CD4-positive, alpha-beta T cell treated with Interleukin-1 beta for 1 hour (primary cell): ENCODE measurements at regions not wholly inside any gene's neighbourhood (a gene's known extent, or its start where the extent isn't known, plus 50 kb on each side); places are given as distances from the start of the nearest gene placed in this dataset.

Experiments
- DNase-seq, 2 donors: peaks; one replicate each; pipeline ENCODE4 v3.0.0-alpha.2; 2020 to 2022

DNA sequence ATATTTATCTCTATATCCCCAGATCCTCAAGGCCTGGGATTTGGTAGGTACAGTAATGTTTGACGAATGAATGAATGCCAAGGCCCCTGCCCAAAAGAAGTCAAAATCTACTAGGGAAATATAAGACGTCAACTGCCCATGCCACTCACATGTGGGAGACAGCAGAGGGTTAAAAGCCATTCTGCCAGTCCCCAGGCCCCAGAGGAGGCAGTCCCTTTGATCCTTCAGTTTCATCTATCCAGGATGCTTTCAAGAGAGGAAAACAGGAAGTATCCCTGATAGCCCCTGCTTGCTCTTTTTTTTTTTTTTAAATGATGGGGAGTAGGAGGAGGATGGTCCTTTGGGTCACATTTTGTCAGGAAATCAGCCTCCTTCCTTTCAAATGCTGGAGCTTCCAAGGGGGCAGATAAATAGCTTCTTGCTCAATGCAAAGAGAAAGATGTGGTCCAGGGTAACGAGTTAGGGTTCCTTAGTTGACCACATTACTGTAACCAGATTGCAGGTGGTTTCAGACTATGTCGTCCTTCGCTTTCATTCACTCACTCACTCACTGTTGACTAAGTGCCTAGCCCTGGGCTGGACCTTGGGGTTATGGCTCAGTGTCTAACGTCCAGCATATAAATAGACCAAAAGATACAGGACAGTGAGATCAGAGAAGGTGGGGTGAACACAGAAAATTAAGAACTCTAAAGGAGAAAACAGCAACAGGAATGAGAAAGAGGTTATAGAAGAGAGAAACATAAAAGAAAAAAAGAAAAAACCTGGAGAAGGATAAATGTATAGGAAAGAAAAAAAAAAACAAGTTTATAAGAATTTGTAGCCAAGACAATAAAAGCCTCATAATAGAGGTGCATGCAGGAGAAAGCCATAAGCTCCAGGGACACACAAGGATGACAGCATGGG, 64.6 kb upstream of the PIM1 start:
- DNase-seq = no peak

DNA sequence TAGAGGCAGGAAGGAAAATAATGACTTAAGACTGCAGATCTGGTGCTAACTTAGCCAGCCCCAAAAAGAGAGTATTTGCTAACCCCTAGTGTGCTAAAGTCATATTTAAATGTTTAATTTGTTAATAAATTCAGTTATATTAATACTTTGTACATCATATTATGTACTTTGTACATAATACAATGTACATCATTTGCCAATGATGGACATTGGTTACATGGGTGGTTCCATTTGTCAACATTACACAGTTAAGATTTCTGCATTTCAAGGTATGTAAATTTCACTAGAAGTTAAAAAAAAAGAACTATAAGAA, 63.9 kb upstream of the PIM1 start:
- DNase-seq = no peak

DNA sequence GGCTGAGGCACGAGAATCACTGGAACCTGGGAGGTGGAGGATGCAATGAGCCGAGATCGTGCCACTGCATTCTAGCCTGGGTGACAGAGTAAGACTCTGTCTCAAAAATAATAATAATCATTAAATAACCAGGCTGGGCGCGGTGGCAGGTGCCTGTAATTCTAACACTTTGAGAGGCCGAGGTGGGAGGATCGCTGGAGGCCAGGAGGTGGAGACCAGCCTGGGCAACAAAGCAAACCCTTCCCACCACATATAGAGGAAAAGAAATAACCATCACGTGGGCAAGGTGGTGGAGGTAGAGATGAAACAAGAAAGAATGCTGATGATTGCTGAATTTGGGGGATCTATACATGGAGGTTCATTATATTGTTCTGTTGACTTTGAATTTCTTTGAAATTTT, 63.4 kb upstream of the PIM1 start:
- no peak for DNase-seq

DNA sequence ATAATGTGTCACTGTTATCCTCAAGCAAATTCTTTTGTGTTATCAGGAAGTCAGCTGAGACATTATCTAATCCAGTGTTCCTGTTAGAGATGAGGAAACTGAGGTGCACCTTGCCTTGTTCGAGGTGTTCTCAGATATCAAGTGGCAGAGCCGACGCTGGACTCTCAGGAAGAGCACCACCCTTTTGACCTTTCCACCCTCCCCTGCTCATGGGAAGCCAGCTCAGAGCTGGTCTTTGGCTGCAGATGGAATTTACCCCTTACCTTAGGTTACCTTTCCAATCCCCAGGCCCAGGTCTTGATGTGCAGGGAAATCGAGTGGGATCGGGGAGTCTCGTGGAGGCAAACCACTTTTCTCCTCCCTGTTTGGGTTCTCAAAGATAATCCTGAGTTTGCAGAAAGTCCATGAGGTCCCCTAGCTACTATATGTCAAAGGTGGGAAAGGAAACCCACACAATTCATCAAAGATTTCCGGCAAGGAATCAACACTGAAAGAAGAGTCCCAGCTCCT, 62.9 kb upstream of the PIM1 start:
- DNase-seq = no peak

DNA sequence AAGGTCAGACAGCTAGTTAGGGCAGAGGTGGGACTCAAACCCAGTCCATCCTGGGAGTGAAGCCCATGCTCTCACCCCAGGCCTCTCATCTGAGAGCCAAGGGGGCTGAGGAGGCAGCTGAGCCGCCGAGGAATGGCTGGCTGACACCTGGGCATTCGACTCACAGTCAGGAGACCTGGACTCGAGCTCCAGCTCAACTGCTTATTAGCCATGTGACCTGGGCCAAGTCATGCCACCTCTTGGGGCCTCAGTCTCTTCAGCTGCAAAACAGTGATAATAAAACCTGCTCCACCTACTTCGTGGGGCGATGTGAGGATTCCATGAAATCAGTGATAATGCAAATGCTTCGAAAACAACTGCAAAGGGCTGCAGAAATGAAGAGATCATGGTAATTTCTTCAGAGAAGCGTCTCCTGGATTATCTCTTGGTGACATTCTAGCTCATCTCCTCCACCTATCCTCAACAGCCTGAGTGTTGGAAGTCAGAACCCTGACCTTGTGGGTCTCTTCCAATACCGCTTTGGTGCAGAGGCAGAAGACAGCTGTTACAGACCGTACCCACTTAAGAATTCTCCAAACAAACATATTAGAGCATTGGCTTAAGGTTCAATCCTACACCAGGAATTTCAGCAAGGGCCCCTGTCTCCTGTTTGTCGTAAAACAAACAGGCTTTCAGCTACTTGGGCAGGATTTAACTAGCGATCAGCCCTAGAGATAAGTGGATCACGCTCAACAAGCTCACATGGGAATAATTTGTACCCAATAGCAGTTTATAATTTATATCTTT, 60.0 kb upstream of the PIM1 start:
- no peak for DNase-seq

DNA sequence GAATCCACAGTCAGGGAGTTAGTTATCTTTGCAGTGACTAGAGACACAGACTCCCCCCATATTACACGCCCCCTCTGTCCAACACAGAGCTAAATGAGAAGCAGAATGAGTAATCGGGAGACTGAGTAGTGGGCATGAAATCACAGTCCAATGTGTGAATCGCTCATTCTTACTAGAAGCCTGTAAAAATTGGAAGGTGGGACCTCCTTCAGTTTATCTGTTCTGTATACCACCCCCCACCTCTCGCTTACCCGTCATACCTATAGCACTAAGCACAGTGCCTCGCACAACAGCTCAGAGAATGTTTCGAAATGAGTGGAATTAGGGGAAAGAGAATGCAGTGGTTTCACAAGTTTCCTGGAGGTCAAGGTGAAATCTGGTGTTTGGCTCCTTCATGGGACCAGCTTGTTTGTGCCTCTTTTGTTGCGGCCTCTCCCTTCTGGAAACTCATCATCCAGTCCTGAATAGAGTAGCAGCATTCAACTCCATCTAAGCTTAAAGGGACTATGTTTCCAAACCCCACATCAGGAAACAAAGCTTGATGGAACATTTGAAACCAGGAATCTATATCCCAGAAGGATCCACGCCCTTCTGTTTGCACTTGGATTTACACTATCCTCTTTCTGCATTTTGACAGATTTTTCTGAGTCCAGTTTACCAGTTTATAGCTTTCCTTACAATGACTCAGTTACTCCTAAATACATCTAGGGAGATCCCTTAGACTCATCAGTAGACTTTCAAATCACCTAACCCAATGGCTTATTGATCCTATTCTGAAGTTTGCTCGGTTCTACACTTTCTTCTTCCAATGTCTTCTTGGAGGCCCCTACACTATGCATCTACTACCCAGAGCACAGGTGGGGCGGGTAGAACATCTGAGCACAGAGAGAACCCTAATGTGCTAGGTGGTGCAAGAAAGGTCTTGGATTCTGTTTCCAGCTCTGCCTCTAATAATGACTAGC, 59.2 kb upstream of the PIM1 start:
- no peak for DNase-seq

DNA sequence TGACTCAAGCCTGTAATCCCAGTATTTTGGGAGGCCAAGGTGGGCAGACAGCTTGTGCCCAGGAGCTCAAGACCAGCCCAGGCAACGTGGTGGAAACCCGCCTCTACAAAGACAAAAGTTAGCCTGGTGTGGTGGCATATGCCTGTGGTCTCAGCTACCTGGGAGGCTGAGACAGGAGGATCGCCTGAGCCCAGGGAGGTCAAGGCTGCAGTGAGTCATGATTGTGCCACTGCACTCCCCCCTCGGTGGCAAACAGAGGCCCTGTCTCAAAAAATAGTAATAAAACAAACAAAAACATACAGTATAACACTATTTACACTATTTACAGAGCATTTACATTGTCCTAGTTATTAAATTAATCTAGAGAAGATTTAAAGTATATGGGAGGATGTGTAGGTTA, 56.0 kb upstream of the PIM1 start:
- no peak for DNase-seq

DNA sequence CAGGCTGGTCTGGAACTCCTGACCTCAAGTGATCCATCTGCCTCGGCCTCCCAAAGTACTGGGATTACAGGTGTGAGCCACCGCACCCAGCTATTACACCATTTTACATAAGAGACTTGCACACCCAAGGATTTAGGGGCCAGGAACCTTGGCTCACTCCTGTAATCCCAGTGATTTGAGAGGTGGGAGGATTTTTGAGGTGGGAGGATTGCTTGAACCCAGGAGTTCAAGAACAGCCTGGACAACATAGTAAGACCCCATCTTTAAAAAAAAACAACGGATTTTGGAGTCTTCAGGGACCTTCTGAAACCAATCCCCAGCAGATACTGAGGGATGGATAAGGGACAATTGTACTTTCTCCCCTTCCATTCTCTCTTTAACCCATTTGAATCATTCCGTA, 55.3 kb upstream of the PIM1 start:
- no peak for DNase-seq

DNA sequence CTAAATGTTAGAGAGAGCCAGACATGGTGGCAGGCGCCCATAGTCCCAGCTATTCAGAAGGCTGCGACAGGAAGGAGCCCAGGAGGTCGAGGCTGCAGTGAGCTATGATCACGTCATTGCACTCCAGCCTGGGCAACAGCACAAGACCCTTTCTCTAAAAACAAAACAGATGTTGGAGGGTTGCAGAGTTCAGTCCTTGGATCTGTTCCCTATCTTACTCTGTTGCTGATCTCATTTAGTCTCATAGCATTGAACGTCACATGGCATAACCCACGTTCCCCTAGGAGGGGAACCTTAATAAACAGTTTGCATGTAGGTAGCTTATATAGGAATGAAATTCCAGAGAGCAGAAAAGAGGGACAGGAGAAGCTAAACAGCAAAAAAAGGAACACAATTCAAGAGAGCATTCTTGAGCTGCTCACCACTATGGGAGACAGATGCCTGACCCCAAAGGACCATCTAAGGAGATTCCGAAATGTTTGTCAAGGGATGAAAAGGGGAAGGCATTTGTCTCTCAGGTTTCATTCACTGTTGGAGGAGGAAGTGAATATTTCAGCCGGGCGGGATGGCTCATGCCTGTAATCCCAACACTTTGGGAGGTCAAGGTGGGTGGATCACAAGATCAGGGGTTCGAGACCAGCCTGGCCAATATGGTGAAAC, 54.6 kb upstream of the PIM1 start:
- DNase-seq = no peak

DNA sequence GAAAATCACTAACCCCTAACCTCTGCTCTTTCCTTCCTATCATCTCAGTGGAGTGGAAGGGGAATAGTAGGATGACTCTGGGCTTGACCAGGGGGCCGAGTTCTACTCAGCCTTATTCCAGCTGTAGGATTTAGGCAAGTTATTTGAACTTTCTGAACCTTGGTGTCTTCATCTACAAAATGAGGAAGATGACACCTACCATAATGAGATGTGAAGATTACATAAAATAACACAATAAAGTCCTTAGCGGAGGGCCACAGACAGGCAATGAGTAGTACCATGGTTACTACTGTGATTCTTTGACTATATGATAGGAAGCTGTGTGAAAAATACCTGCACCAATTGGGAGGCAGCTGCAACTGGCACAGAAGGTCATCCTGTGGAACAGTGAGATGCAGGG, 53.6 kb upstream of the PIM1 start:
- no peak for DNase-seq

DNA sequence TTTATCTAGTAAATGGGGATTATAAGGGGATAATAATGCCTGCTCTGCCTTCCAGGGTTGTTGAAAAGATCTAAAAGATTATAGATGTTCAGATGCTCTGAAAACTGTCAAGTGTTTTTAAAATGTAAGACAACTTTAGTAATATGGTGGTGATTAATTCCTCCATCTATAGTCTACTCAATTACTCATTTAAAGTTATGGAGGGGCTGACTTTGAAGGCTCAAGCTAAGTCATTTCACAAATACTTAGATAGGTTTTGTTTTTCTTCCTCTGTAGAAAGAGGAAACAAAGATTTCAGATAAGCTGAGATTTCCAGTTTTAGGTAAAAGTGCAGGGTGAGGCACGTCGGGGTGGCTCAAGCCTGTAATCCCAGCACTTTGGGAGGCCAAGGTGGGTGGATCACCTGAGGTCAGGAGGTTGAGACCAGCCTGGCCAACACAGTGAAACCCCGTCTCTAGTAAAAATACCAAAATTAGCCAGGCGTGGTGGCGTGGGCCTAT, 50.5 kb upstream of the PIM1 start:
- DNase-seq = no peak
